ENCODE measurements at regions not wholly inside any gene's neighbourhood (a gene's known extent, or its start where the extent isn't known, plus 50 kb on each side); places are given as distances from the start of the nearest gene placed in this dataset.
"Not testable (repeated sequence)": the region's sequence is repeated elsewhere in the genome, so short reads cannot be mapped to it uniquely, and the experiment has no call there.

GRCh38 chr15:92803536-92803851 is 96.6 kb upstream of the CHD2 start:
- Histone ChIP-seq H3K4me3 (no peak overlapping the region), H3K4me1 (peaks cover 0 to 32% of the 10 kb centered on the region in 2 donors), H3K36me3 (no peaks in the 10 kb centered on the region), H3K27ac (peak overlapping the region; percentile 69 to 80), H3K27me3 (no peaks in the 10 kb centered on the region), H3K9me3 (no peaks in the 10 kb centered on the region)
- no peak for DNase-seq (ENCODE audit: low spot score)
- no peak for TF ChIP-seq CTCF (IDR thresholded peaks at IDR 0.05)

GRCh38 chr15:92803852-92804609 is 96.1 kb upstream of the CHD2 start:
- no peaks in the 10 kb centered on the region for H3K9me3 ChIP-seq
- peaks cover 0 to 32% of the 10 kb centered on the region in 2 donors for H3K4me1 ChIP-seq

GRCh38 chr15:92804610-92804936 is 95.6 kb upstream of the CHD2 start:
- not testable (repeated sequence) for DNase-seq (ENCODE audit: low spot score); H3K27me3 ChIP-seq; H3K9me3 ChIP-seq; H3K4me3 ChIP-seq; H3K36me3 ChIP-seq
- Histone ChIP-seq H3K27ac (peak overlapping the region; percentile 69 to 80), H3K4me1 (peaks cover 0 to 32% of the 10 kb centered on the region in 2 donors)

More at GRCh38 chr15:92803852-92804609, 96.1 kb upstream of the CHD2 start:
- Histone ChIP-seq H3K4me3 (no peak overlapping the region), H3K36me3 (no peaks in the 10 kb centered on the region), H3K27me3 (no peaks in the 10 kb centered on the region), H3K27ac (peak overlapping the region; percentile 69 to 80)
- peak; percentile 92 for DNase-seq (ENCODE audit: low spot score)
- no peak for TF ChIP-seq CTCF (IDR thresholded peaks at IDR 0.05)

GRCh38 chr15:92805080-92805690 is 94.9 kb upstream of the CHD2 start:
- H3K36me3 ChIP-seq: no peaks in the 10 kb centered on the region
- peaks cover 0 to 32% of the 10 kb centered on the region in 2 donors for H3K4me1 ChIP-seq
- H3K4me3 ChIP-seq: no peak overlapping the region
- TF ChIP-seq CTCF (IDR thresholded peaks at IDR 0.05): no peak
- no peaks in the 10 kb centered on the region for H3K27me3 ChIP-seq
- no peak for DNase-seq (ENCODE audit: low spot score)
- peak overlapping the region; percentile 69 to 80 for H3K27ac ChIP-seq
- no peaks in the 10 kb centered on the region for H3K9me3 ChIP-seq

- DNase-seq (ENCODE audit: low spot score); H3K4me3 ChIP-seq; H3K27me3 ChIP-seq; H3K9me3 ChIP-seq; H3K36me3 ChIP-seq; H3K27ac ChIP-seq: not testable (repeated sequence)
- peaks cover 0 to 30% of the 10 kb centered on the region in 2 donors for H3K4me1 ChIP-seq
These were observed 94.0 kb upstream of the CHD2 start for GRCh38 chr15:92806171-92806570.

GRCh38 chr15:92806763-92807162 is 93.4 kb upstream of the CHD2 start:
- peak overlapping the region in 1 of 2 donors; percentile 95 for H3K27ac ChIP-seq
- H3K36me3 ChIP-seq: no peaks in the 10 kb centered on the region
- H3K4me3 ChIP-seq: no peak overlapping the region
- H3K27me3 ChIP-seq: no peaks in the 10 kb centered on the region
- peaks cover 0 to 28% of the 10 kb centered on the region in 2 donors for H3K4me1 ChIP-seq
- H3K9me3 ChIP-seq: no peaks in the 10 kb centered on the region
- TF ChIP-seq CTCF (IDR thresholded peaks at IDR 0.05): no peak
- DNase-seq (ENCODE audit: low spot score): no peak
